ENCODE measurements at regions not wholly inside any gene's neighbourhood (a gene's known extent, or its start where the extent isn't known, plus 50 kb on each side); places are given as distances from the start of the nearest gene placed in this dataset.

DNA sequence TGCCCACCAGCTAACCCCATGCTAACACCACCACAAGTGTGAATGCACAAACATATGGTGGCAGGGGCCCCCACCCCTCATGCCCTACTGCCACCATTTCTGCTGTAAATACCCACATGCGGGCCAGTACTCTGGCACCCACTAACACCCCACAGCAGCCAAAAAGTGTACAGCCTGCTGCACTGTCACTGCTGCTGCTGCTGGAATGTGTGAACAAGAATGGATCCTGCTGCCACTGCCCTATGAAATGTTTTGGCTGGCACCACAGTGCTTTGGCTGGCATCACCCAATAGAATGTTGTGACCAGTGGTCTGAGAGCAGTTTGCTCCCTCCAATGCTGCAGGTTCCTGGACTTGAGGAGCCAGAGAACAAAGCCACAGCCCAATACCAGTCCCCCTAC, 606.6 kb upstream of the SORCS1 start:
- no TSS peak for BruUV-seq (replicated peaks)
- DNase-seq (ENCODE audit: low read depth, low spot score) (no peak), ATAC-seq (no peak)
- no peaks in the 10 kb centered on the region for H3K36me3 ChIP-seq (ENCODE audit: control insufficient read depth in 1 of 2, insufficient read depth in 2 of 2, low read length in 2 of 2)
- no peaks in the 10 kb centered on the region for H4K20me1 ChIP-seq (ENCODE audit: insufficient read depth)
- no peak overlapping the region for H3K9ac ChIP-seq (ENCODE audit: low read length)
- CTCF ChIA-PET, result no interaction called here
- no peaks in the 10 kb centered on the region for H3K79me2 ChIP-seq (ENCODE audit: insufficient read depth, low read length)
- no peak overlapping the region for H3K27ac ChIP-seq (ENCODE audit: low read depth, low read length)
- TF ChIP-seq, protein P1, sequence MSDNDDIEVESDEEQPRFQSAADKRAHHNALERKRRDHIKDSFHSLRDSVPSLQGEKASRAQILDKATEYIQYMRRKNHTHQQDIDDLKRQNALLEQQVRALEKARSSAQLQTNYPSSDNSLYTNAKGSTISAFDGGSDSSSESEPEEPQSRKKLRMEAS (IDR thresholded peaks at IDR 0.05), result no peak
- TF ChIP-seq, protein P2, sequence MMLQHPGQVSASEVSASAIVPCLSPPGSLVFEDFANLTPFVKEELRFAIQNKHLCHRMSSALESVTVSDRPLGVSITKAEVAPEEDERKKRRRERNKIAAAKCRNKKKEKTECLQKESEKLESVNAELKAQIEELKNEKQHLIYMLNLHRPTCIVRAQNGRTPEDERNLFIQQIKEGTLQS (IDR thresholded peaks at IDR 0.05), result no peak
- TF ChIP-seq ZFX (IDR thresholded peaks at IDR 0.05), result no peak
- no peak for TF ChIP-seq ELF1 (IDR thresholded peaks at IDR 0.05; ENCODE audit: borderline replicate concordance, low read depth)
- TF ChIP-seq, protein P3, sequence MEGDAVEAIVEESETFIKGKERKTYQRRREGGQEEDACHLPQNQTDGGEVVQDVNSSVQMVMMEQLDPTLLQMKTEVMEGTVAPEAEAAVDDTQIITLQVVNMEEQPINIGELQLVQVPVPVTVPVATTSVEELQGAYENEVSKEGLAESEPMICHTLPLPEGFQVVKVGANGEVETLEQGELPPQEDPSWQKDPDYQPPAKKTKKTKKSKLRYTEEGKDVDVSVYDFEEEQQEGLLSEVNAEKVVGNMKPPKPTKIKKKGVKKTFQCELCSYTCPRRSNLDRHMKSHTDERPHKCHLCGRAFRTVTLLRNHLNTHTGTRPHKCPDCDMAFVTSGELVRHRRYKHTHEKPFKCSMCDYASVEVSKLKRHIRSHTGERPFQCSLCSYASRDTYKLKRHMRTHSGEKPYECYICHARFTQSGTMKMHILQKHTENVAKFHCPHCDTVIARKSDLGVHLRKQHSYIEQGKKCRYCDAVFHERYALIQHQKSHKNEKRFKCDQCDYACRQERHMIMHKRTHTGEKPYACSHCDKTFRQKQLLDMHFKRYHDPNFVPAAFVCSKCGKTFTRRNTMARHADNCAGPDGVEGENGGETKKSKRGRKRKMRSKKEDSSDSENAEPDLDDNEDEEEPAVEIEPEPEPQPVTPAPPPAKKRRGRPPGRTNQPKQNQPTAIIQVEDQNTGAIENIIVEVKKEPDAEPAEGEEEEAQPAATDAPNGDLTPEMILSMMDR (IDR thresholded peaks at IDR 0.05 in 2 of 3, conservative IDR thresholded peaks at IDR 0.05 in 1 of 3; ENCODE audit: borderline replicate concordance in 1 of 3, insufficient read depth in 1 of 3, low read depth in 2 of 3, low read length in 2 of 3), result no peak
- TF ChIP-seq, protein P4, sequence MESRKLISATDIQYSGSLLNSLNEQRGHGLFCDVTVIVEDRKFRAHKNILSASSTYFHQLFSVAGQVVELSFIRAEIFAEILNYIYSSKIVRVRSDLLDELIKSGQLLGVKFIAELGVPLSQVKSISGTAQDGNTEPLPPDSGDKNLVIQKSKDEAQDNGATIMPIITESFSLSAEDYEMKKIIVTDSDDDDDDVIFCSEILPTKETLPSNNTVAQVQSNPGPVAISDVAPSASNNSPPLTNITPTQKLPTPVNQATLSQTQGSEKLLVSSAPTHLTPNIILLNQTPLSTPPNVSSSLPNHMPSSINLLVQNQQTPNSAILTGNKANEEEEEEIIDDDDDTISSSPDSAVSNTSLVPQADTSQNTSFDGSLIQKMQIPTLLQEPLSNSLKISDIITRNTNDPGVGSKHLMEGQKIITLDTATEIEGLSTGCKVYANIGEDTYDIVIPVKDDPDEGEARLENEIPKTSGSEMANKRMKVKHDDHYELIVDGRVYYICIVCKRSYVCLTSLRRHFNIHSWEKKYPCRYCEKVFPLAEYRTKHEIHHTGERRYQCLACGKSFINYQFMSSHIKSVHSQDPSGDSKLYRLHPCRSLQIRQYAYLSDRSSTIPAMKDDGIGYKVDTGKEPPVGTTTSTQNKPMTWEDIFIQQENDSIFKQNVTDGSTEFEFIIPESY (IDR thresholded peaks at IDR 0.05; ENCODE audit: extremely low read depth, insufficient replicate concordance, low read length), result no peak
- TF ChIP-seq FOSL1 (IDR thresholded peaks at IDR 0.05; ENCODE audit: low read depth), result no peak
- TF ChIP-seq POLR2A (IDR thresholded peaks at IDR 0.05; ENCODE audit: borderline replicate concordance, extremely low read depth, insufficient read depth, insufficient read length), result no peak
- TF ChIP-seq YY1 (IDR thresholded peaks at IDR 0.05; ENCODE audit: extremely low read depth, insufficient replicate concordance, low read depth, low read length), result no peak
- no peak for TF ChIP-seq EGR1 (IDR thresholded peaks at IDR 0.05; ENCODE audit: low read depth)
- no peaks in the 10 kb centered on the region for H3K9me2 ChIP-seq (ENCODE audit: insufficient read depth)
- no peaks in the 10 kb centered on the region for H3K27me3 ChIP-seq (ENCODE audit: insufficient read depth, low read length)
- H3K4me2 ChIP-seq (ENCODE audit: low read length), result no peak overlapping the region
- H2AFZ ChIP-seq (ENCODE audit: low read depth, low read length, poor library complexity, severe bottlenecking), result no peak overlapping the region
- POLR2A ChIA-PET, result no interaction called here
- RAD21 ChIA-PET (ENCODE audit: low non-redundant PET in 1 of 2, low total read pairs in 2 of 2, uncharacterized antibody in 2 of 2, unreplicated experiment in 2 of 2), result no interaction called here
- H3K4me1 ChIP-seq (ENCODE audit: control insufficient read depth in 1 of 2, insufficient read depth in 2 of 2, low read length in 2 of 2), result no peaks in the 10 kb centered on the region
- peaks cover 58 to 59% of the 10 kb centered on the region in 2 experiments; a peak in 2 of 4 replicates for H3K9me3 ChIP-seq (ENCODE audit: control insufficient read depth in 1 of 2, insufficient read depth in 1 of 2, low read depth in 1 of 2, low read length in 2 of 2)
- intact Hi-C loops (cut with micrococcal nuclease), result no loop called here
- H3K4me3 ChIP-seq (replicated peaks in 1 of 2; ENCODE audit: low read depth in 1 of 2, low read length in 2 of 2), result no peak overlapping the region

Measured in HCT116 (cell line).